Loucy (cell line): ENCODE measurements at regions not wholly inside any gene's neighbourhood (a gene's known extent, or its start where the extent isn't known, plus 50 kb on each side); places are given as distances from the start of the nearest gene placed in this dataset.

Experiments used
- H2AFZ ChIP-seq: fragments of 200-600 bp; sonication (generic); 2 replicates; pipeline ENCODE4 v1.6.0; 2016; ENCODE audit warnings: antibody characterized with exemption, mild to moderate bottlenecking, low read length, moderate library complexity
- H3F3A ChIP-seq: fragments of 200-600 bp; 2 replicates; pipeline ENCODE4 v1.6.0; 2016; ENCODE audit warnings: antibody characterized with exemption, low read depth, mild to moderate bottlenecking
- H3K27me3 ChIP-seq: fragments of 200-600 bp; sonication (generic); 2 replicates; pipeline ENCODE4 v1.6.1; 2014; ENCODE audit warnings: low read length, mild to moderate bottlenecking; ENCODE audit not compliant: insufficient read depth, poor library complexity, severe bottlenecking
- H3K36me3 ChIP-seq: fragments of 200-600 bp; sonication (generic); 2 replicates; pipeline ENCODE4 v1.6.1; 2016; ENCODE audit warnings: low read length; ENCODE audit not compliant: insufficient read depth
- H3K4me1 ChIP-seq: fragments of 200-600 bp; sonication (generic); 2 replicates; pipeline ENCODE4 v1.5.1; 2014; ENCODE audit warnings: low read length, mild to moderate bottlenecking; ENCODE audit not compliant: insufficient read depth, poor library complexity, severe bottlenecking
- H3K4me2 ChIP-seq: fragments of 200-600 bp; sonication (generic); 2 replicates; pipeline ENCODE4 v1.6.0; 2014; ENCODE audit warnings: antibody characterized with exemption, low read length, low read depth, mild to moderate bottlenecking; ENCODE audit not compliant: poor library complexity, severe bottlenecking
- H3K4me3 ChIP-seq: fragments of 200-600 bp; sonication (generic); 2 replicates; pipeline ENCODE4 v1.5.1; 2014; ENCODE audit warnings: low read length, mild to moderate bottlenecking, mixed read lengths; ENCODE audit not compliant: poor library complexity, severe bottlenecking
- H3K79me2 ChIP-seq: fragments of 200-600 bp; sonication (generic); 2 replicates; pipeline ENCODE4 v1.6.1; 2014; ENCODE audit warnings: low read length; ENCODE audit not compliant: insufficient read depth
- H3K9ac ChIP-seq: fragments of 200-600 bp; sonication (generic); 2 replicates; pipeline ENCODE4 v1.6.0; 2014; ENCODE audit warnings: mild to moderate bottlenecking, low read depth, low read length, moderate library complexity; ENCODE audit not compliant: poor library complexity, severe bottlenecking
- H3K9me2 ChIP-seq: fragments of 200-600 bp; sonication (generic); replicated peaks from 2 replicates; pipeline ENCODE4 v1.6.1; 2016; ENCODE audit warnings: low read depth, low read length, mixed read lengths
- H3K9me3 ChIP-seq: fragments of 200-600 bp; sonication (generic); 2 replicates; pipeline ENCODE4 v1.6.1; 2014; ENCODE audit warnings: mild to moderate bottlenecking, antibody characterized with exemption, low read length, low read depth; ENCODE audit not compliant: insufficient read depth
- H4K20me1 ChIP-seq: fragments of 200-600 bp; sonication (generic); 2 replicates; pipeline ENCODE4 v1.6.0; 2014; ENCODE audit warnings: antibody characterized with exemption, low read length, mild to moderate bottlenecking; ENCODE audit not compliant: insufficient read depth, poor library complexity, severe bottlenecking
- EZH2phosphoT487 ChIP-seq: fragments of 200-600 bp; IDR thresholded peaks from 2 replicates; pipeline ENCODE4 v1.6.1; 2018; ENCODE audit warnings: antibody characterized with exemption, mild to moderate bottlenecking, moderate library complexity, borderline replicate concordance
- TF ChIP-seq, protein P1 (sequence below): fragments of 200-600 bp; sonication (generic); conservative IDR thresholded peaks from 2 replicates; pipeline ENCODE4 v1.5.1; 2014; ENCODE audit warnings: mild to moderate bottlenecking, antibody characterized with exemption, low read length

GRCh38 chr4:181007751-181008150, 1235.5 kb upstream of the TENM3 start:
- Histone ChIP-seq H3K27me3 (no peaks in the 10 kb centered on the region), H3K4me2 (no peak overlapping the region), H3K9me3 (no peaks in the 10 kb centered on the region), H3K9ac (no peak overlapping the region), H3K79me2 (no peaks in the 10 kb centered on the region), H3K36me3 (no peaks in the 10 kb centered on the region), H4K20me1 (no peaks in the 10 kb centered on the region), H3K9me2 (no peaks in the 10 kb centered on the region), H3K4me3 (no peak overlapping the region), H2AFZ (no peak overlapping the region), H3F3A (no peaks in the 10 kb centered on the region), H3K4me1 (no peaks in the 10 kb centered on the region)
- TF ChIP-seq, protein P1, sequence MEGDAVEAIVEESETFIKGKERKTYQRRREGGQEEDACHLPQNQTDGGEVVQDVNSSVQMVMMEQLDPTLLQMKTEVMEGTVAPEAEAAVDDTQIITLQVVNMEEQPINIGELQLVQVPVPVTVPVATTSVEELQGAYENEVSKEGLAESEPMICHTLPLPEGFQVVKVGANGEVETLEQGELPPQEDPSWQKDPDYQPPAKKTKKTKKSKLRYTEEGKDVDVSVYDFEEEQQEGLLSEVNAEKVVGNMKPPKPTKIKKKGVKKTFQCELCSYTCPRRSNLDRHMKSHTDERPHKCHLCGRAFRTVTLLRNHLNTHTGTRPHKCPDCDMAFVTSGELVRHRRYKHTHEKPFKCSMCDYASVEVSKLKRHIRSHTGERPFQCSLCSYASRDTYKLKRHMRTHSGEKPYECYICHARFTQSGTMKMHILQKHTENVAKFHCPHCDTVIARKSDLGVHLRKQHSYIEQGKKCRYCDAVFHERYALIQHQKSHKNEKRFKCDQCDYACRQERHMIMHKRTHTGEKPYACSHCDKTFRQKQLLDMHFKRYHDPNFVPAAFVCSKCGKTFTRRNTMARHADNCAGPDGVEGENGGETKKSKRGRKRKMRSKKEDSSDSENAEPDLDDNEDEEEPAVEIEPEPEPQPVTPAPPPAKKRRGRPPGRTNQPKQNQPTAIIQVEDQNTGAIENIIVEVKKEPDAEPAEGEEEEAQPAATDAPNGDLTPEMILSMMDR, result no peak
- no peak for TF ChIP-seq EZH2phosphoT487

GRCh38 chr4:181008164-181008563, 1235.0 kb upstream of the TENM3 start:
- Histone ChIP-seq H2AFZ (no peak overlapping the region), H3K9me2 (no peaks in the 10 kb centered on the region), H3K79me2 (no peaks in the 10 kb centered on the region), H3K4me2 (no peak overlapping the region), H3K36me3 (no peaks in the 10 kb centered on the region), H3K9ac (no peak overlapping the region), H3K27me3 (no peaks in the 10 kb centered on the region), H4K20me1 (no peaks in the 10 kb centered on the region), H3F3A (no peaks in the 10 kb centered on the region), H3K4me3 (no peak overlapping the region), H3K4me1 (no peaks in the 10 kb centered on the region), H3K9me3 (no peaks in the 10 kb centered on the region)
- TF ChIP-seq, protein P1, result no peak
- no peak for TF ChIP-seq EZH2phosphoT487

GRCh38 chr4:181013162-181013561, 1230.0 kb upstream of the TENM3 start:
- H4K20me1 ChIP-seq, result no peaks in the 10 kb centered on the region
- H3K9me2 ChIP-seq, result no peaks in the 10 kb centered on the region
- no peaks in the 10 kb centered on the region for H3K36me3 ChIP-seq
- H3K4me1 ChIP-seq, result no peaks in the 10 kb centered on the region
- no peak overlapping the region for H3K4me3 ChIP-seq
- no peak overlapping the region for H2AFZ ChIP-seq
- H3K79me2 ChIP-seq, result no peaks in the 10 kb centered on the region
- no peaks in the 10 kb centered on the region for H3F3A ChIP-seq
- H3K9me3 ChIP-seq, result no peaks in the 10 kb centered on the region
- TF ChIP-seq, protein P1, result no peak
- TF ChIP-seq EZH2phosphoT487, result no peak
- H3K4me2 ChIP-seq, result no peak overlapping the region
- no peaks in the 10 kb centered on the region for H3K27me3 ChIP-seq
- no peak overlapping the region for H3K9ac ChIP-seq
